ENCODE measurements at regions not wholly inside any gene's neighbourhood (a gene's known extent, or its start where the extent isn't known, plus 50 kb on each side); places are given as distances from the start of the nearest gene placed in this dataset.

GRCh38 chr5:5986492-5987178 lies 391.7 kb downstream of the MED10 start:
- Histone ChIP-seq H3K4me1 (no peaks in the 10 kb centered on the region), H3K4me3 (no peak overlapping the region), H3K9me3 (peaks cover 0 to 5% (median 0%) of the 10 kb centered on the region in 12 donors), H3K36me3 (no peaks in the 10 kb centered on the region), H3K27me3 (no peaks in the 10 kb centered on the region), H3K27ac (no peak overlapping the region)
- no peak for TF ChIP-seq POLR2A (IDR thresholded peaks at IDR 0.05)
- no peak for DNase-seq
- 76 to 79% (median 77%) methylated on average over 5 of the region's 5 CpGs for WGBS, 4 donors
- no peak for ATAC-seq
- intact Hi-C loops (cut with DNase I), result no loop called here

- H3K36me3 ChIP-seq, result no peaks in the 10 kb centered on the region
- intact Hi-C loops (cut with DNase I), result no loop called here
- DNase-seq, result no peak
- no peak for ATAC-seq
- WGBS, 4 donors, result 91 to 94% (median 92%) methylated on average over 2 of the region's 2 CpGs
- H3K27me3 ChIP-seq, result no peaks in the 10 kb centered on the region
- H3K27ac ChIP-seq, result no peak overlapping the region
- TF ChIP-seq CTCF (IDR thresholded peaks at IDR 0.05), result no peak
- TF ChIP-seq POLR2A (IDR thresholded peaks at IDR 0.05), result no peak
- H3K4me1 ChIP-seq, result no peaks in the 10 kb centered on the region
- H3K4me3 ChIP-seq, result no peak overlapping the region
- H3K9me3 ChIP-seq, result no peaks in the 10 kb centered on the region
Observed at GRCh38 chr5:5985332-5985731, 393.0 kb downstream of the MED10 start.

GRCh38 chr5:5983261-5983980 lies 394.9 kb downstream of the MED10 start:
- Histone ChIP-seq H3K4me1 (peaks cover 0 to 6% (median 0%) of the 10 kb centered on the region in 12 donors), H3K36me3 (no peaks in the 10 kb centered on the region), H3K9me3 (no peaks in the 10 kb centered on the region), H3K4me3 (no peak overlapping the region), H3K27me3 (no peaks in the 10 kb centered on the region), H3K27ac (no peak overlapping the region)
- WGBS, 4 donors, result 82 to 84% (median 83%) methylated on average over 11 of the region's 11 CpGs
- no peak for DNase-seq
- no peak for ATAC-seq
- TF ChIP-seq CTCF (IDR thresholded peaks at IDR 0.05) (no peak), POLR2A (IDR thresholded peaks at IDR 0.05) (no peak)
- intact Hi-C loops (cut with DNase I), result no loop called here

GRCh38 chr5:5981562-5981961 lies 396.8 kb downstream of the MED10 start:
- H3K4me1 ChIP-seq, result peaks cover 0 to 6% (median 0%) of the 10 kb centered on the region in 12 donors
- no peak for DNase-seq
- H3K27ac ChIP-seq, result no peak overlapping the region
- intact Hi-C loops (cut with DNase I), result no loop called here
- H3K27me3 ChIP-seq, result no peaks in the 10 kb centered on the region
- WGBS, 4 donors, result 74 to 82% (median 81%) methylated on average over 2 of the region's 2 CpGs
- H3K9me3 ChIP-seq, result no peaks in the 10 kb centered on the region
- ATAC-seq, result no peak
- no peaks in the 10 kb centered on the region for H3K36me3 ChIP-seq
- H3K4me3 ChIP-seq, result no peak overlapping the region
- TF ChIP-seq POLR2A (IDR thresholded peaks at IDR 0.05) (no peak), CTCF (IDR thresholded peaks at IDR 0.05) (no peak)

Data from heart left ventricle (tissue), 16 donors.